HG02885 (cell line): ENCODE measurements at regions not wholly inside any gene's neighbourhood (a gene's known extent, or its start where the extent isn't known, plus 50 kb on each side); places are given as distances from the start of the nearest gene placed in this dataset.

Source experiments
- ATAC-seq: cut with Tn5 transposase; IDR thresholded peaks from one replicate; pipeline ENCODE4 v1.9.1; 2021; ENCODE audit warnings: mild to moderate bottlenecking; ENCODE audit not compliant: unreplicated experiment, poor library complexity

DNA sequence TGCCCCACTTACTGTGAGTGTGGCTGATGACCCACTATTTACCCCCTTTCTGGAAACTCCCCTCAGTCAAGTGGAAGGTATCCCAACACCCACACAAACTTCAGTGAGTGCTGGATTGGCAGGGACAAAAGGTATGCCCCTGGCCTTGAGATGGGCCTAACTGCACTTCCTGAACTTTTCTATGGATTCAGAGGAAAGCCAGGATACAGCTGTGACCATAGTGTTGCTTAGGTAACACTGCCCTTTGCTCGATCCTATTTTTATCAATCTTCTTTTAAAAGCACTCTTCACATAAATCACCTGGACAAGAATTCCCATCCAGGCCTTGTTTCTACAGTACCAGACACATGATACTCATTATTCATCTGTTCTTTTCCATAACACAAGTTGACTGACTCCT lies 671.5 kb upstream of the SLC8A1 start:
- no peak for ATAC-seq

DNA sequence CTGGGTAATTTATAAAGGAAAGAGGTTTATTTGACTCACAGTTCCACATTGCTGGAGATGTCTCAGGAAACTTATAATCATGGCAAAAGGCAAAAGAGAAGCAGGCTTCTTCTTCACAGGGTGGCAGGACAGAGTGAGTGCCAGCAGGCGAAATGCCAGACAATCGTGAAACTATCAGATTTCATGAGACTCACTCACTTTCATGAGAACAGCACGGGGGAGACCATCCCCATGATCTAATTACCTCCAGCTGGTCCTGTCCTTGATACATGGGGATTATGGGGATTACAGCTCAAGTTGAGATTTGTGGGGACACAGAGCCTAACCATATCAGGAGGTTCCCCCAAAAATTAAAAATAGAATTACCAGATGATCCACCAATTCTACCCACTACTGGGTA lies 675.5 kb upstream of the SLC8A1 start:
- ATAC-seq, result no peak

DNA sequence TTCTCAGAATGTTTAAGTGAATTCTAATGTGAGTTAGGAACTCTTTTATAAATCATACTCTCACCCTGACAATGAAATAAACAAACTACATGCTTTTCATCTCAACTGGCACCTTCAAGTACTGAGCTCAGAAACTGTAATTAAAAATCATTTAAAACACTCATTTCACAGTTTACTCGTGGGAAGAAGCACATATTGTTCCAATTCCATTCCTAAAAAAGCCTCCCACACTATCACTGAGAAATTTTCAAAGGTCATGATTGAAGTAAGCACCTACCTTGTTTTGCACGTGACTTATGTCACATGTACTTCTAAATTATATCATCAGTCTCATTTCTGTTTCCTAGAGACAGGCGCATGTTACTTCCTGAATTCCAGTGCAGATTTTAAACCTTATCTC lies 678.1 kb upstream of the SLC8A1 start:
- ATAC-seq, result no peak

GRCh38 chr2:41137031-41137430 lies 685.1 kb upstream of the SLC8A1 start:
- no peak for ATAC-seq

DNA sequence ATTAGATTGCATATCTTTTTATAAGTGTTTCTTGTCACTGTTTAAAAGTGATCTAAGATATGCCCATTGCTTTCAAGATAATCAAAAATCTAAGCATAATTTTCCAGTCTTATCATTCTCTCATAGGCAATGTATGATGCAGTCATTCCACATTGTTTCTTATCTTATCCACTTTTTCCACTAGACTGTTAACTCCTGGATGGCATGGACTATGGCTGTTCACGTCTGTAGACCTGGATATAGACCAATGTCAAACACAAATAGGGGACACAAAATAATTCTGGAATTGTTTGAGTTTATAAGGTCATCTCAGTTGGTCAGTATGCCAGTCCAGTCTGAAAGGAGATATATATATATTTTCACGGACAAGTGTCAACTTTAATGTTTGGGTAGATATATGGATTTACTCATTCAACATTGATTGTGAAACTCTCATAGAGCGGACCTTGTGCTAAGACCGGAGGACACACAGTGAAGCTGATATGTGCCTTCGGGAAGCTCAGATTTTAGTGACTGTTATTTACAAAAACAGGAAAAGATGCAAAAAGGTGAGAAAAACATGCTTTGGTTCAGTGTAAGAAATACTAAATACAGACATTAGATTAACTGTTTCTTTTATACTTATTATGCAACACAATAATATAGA lies 689.4 kb upstream of the SLC8A1 start:
- ATAC-seq, result no peak

- ATAC-seq, result no peak
These were observed 690.6 kb upstream of the SLC8A1 start for GRCh38 chr2:41142478-41142877.

GRCh38 chr2:41145066-41145465 lies 693.2 kb upstream of the SLC8A1 start:
- ATAC-seq, result no peak

DNA sequence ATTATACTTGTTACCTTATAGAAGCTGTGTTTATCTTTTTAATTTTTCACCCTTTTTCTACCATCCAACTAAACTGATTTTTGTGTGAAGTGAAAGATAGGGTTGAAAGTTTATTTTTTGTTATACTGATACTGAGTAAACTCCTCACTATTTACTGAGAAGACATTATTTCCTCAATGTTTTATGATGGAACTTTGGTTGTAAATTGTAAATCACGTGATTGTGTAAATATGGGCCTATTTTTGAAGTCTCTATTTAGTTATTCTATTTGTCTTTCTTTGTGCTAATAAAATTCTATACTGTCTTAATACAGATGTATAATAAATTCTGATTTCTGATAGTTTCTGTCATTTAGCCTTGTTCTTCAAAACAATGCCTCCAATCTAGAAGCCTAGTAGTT lies 697.2 kb upstream of the SLC8A1 start:
- ATAC-seq, result no peak

GRCh38 chr2:41151746-41152145 lies 699.9 kb upstream of the SLC8A1 start:
- no peak for ATAC-seq

GRCh38 chr2:41152318-41152717 lies 700.4 kb upstream of the SLC8A1 start:
- ATAC-seq, result no peak

DNA sequence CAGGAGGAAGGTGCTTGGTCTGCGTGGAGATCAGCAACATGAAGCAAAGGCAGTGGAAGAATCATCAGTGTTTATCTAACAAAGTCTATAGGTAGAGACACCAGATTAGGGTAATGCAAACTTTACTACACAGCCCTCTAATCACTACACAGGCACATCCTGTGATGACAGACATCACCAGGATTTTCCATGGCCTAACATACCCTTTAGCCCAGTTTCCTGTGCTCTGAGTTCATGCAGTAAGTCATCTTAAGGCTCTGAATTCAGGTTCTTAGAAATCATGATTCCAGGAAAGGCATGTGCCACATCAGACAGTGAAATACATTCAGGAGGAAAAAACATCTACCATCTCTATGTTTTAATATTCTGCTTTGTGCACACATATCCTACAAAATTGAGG lies 708.5 kb upstream of the SLC8A1 start:
- ATAC-seq, result no peak

DNA sequence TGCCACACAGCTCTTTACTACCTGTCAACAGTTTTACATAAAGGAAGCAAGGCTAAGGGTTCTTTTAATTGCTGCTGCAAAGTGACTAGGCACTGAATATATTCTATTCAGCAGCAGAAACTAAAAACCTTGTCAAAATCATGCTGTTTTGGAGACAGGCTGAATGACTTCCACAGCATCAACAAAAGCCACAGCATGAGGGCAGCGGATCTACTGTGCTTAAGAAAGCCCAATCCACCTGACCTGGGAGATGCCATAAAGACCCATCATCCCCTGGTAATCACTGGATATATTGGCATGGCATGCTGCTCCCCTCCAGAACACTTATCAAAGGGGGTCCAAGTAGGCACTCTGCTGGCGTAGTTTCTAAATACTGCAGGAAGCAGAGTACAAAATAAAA lies 715.1 kb upstream of the SLC8A1 start:
- ATAC-seq, result no peak

DNA sequence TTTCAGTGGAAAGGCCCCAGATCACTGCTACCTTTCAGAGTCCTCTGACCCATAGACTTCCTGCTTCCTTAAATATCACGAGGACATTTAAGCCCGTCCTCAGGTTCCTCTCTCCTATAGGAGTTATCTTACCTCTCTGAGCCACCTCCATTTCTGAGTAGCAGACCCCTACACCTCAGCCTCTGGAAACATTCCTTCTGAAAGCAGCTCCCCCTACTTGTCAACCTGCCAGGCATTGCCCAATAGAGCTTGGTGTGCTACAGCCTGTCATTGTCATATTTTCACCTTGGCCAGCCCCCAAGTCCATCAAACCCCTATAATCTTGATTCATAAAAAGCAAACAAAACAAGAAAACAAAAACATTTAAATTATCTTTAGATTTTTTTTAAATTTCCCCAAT lies 717.9 kb upstream of the SLC8A1 start:
- ATAC-seq, result no peak

DNA sequence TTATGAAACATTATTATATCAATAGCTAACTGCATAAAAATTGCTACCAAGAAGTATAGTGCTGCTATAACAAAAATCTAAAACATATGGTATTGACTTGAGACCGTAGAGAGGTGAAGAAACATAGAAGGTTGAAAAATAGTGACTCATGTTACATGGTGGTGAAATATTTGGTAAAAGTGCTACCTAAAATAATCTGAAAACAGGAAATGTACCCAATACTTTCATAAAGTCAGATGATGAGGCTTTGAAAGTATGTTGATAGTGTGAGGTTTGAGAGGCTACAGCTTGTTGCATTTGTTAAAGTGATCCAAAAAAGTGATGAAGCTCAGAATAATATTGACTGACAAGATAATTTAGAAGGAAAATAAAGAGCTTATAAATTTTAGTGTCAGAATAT lies 718.7 kb upstream of the SLC8A1 start:
- ATAC-seq, result no peak

- no peak for ATAC-seq
These were observed 728.5 kb upstream of the SLC8A1 start for GRCh38 chr2:41180387-41180786.

DNA sequence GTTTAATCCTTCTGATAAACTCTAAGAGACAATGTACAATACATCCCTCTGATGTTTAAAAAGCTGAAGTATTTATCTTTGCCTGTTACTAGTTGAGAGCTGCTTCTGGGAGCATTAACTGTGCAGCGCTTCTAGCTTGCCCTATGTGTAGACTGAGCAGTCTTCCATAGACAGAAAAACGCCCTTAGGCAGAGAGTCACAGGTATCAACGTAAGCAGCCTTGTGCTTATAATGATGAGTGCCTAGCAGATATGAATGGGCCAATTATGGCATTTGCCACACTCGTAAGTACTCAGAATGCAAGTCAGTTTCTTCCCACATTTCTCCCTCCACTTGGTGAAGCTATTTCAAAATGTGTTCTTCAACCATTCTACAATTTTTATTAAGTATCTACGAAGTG lies 731.1 kb upstream of the SLC8A1 start:
- no peak for ATAC-seq

- no peak for ATAC-seq
These were observed 735.7 kb upstream of the SLC8A1 start for GRCh38 chr2:41187376-41188122.

DNA sequence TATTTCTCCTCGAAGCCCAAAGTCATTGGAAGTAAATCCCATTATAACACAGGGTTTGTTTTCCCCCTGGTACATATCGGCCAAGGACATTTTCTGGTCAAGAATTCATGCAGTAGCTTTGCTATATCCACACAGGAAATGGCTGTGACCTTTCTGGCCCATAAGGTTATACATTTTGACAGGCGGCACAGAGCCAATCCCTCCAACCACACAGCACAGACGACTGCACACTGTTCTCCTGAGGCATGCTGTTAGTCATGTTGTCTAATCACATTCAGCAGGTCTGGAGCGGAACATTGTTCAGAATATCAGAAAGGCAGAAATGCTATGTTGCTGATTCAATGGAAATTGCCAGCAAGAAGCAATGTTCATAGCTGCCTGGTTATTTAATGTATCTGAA lies 742.3 kb upstream of the SLC8A1 start:
- no peak for ATAC-seq

GRCh38 chr2:41197781-41198180 lies 745.9 kb upstream of the SLC8A1 start:
- no peak for ATAC-seq

GRCh38 chr2:41199334-41199733 lies 747.4 kb upstream of the SLC8A1 start:
- ATAC-seq, result no peak

GRCh38 chr2:41204315-41204714 lies 752.4 kb upstream of the SLC8A1 start:
- ATAC-seq, result no peak

DNA sequence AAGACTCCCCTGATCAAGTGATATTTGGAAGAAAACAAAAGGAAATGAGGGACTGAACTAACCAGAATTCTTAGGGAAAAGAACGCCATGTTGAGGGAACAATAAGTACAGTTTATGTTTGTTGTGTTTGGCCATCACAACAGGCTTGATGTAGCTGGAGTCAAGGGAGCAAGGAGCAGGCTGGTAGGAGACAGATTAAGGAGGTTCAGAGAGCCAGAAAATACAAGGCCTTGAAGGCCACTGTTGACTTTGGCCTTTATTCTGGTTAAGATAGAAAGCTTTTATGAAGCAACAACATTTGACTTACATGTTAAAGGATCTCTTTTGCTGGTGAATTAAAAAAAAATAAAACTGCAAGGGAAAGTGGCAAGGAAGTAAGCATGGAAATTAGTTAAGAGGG lies 754.1 kb upstream of the SLC8A1 start:
- no peak for ATAC-seq
